PC-9 (cell line): ENCODE measurements at regions not wholly inside any gene's neighbourhood (a gene's known extent, or its start where the extent isn't known, plus 50 kb on each side); places are given as distances from the start of the nearest gene placed in this dataset.

Experiments used
- BruUV-seq: library from RNA; stranded (reverse); fragments of 400-500 nt; replicated peaks from 2 replicates; lab custom pipeline; 2021; lab: Mats Ljungman, UMichigan
- CTCF ChIA-PET: fragments of 300-600 bp; sonication (Branson Sonifier 250); formaldehyde crosslinking; loops from one replicate; lab custom pipeline; 2022; ENCODE audit warnings: antibody characterized with exemption; lab: Charles Lee
- POLR2A ChIA-PET: fragments of 300-600 bp; sonication (Branson Sonifier 250); formaldehyde crosslinking; loops from one replicate; lab custom pipeline; 2022; ENCODE audit warnings: antibody characterized with exemption; ENCODE audit not compliant: unreplicated experiment; lab: Charles Lee
- DNase-seq, 2 experiments: peaks; one replicate each; pipeline versions ENCODE4 v3.0.0 to v3.0.0-alpha.2; 2015 to 2022; ENCODE audit warnings: mixed read lengths in 1 of 2
- H2AFZ ChIP-seq: fragments of 200-600 bp; sonication (generic); 2 replicates; pipeline ENCODE4 v1.8.1; 2017; ENCODE audit warnings: antibody characterized with exemption
- H3F3A ChIP-seq: fragments of 200-600 bp; sonication (generic); 2 replicates; pipeline ENCODE4 v1.8.1; 2017; ENCODE audit warnings: antibody characterized with exemption, mild to moderate bottlenecking, low read depth; ENCODE audit not compliant: insufficient read depth
- H3K27ac ChIP-seq: fragments of 200-600 bp; sonication (generic); 2 replicates; pipeline ENCODE4 v1.6.1; 2016; ENCODE audit warnings: mixed run types
- H3K27me3 ChIP-seq: fragments of 200-600 bp; sonication (generic); 2 replicates; pipeline ENCODE4 v1.6.1; 2016; ENCODE audit warnings: low read depth, mixed run types; ENCODE audit not compliant: insufficient read depth
- H3K36me3 ChIP-seq: fragments of 200-600 bp; sonication (generic); 2 replicates; pipeline ENCODE4 v1.6.1; 2016; ENCODE audit warnings: low read depth, mixed run types
- H3K4me1 ChIP-seq: fragments of 200-600 bp; sonication (generic); replicated peaks from 2 replicates; pipeline ENCODE4 v1.6.1; 2016; ENCODE audit warnings: mixed run types; ENCODE audit not compliant: insufficient read depth
- H3K4me2 ChIP-seq: fragments of 200-600 bp; sonication (generic); 2 replicates; pipeline ENCODE4 v1.6.1; 2017; ENCODE audit warnings: mixed run types
- H3K4me3 ChIP-seq: fragments of 200-600 bp; sonication (generic); 2 replicates; pipeline ENCODE4 v1.6.1; 2016; ENCODE audit warnings: mixed run types
- H3K79me2 ChIP-seq: fragments of 200-600 bp; sonication (generic); 2 replicates; pipeline ENCODE4 v1.6.1; 2017; ENCODE audit warnings: low read depth, mixed run types
- H3K9me2 ChIP-seq: fragments of 200-600 bp; sonication (generic); 2 replicates; pipeline ENCODE4 v1.8.1; 2017; ENCODE audit warnings: mild to moderate bottlenecking; ENCODE audit not compliant: insufficient read depth
- H3K9me3 ChIP-seq: fragments of 200-600 bp; sonication (generic); 2 replicates; pipeline ENCODE4 v1.8.1; 2016; ENCODE audit warnings: low read depth; ENCODE audit not compliant: insufficient read depth
- H4K20me1 ChIP-seq: fragments of 200-600 bp; sonication (generic); 2 replicates; pipeline ENCODE4 v1.8.1; 2017; ENCODE audit not compliant: insufficient read depth
- EZH2 ChIP-seq: fragments of 200-600 bp; sonication (generic); IDR thresholded peaks from 2 replicates; pipeline ENCODE4 v1.8.0; 2017; ENCODE audit warnings: antibody characterized with exemption, low read depth
- intact Hi-C: fragments of 100-400 bp; cut with micrococcal nuclease; formaldehyde crosslinking; loops from one replicate; pipeline ENCODE4 v1.10.0; 2022; ENCODE audit not compliant: unreplicated experiment
- TF ChIP-seq, protein P1 (sequence below): fragments of 200-600 bp; sonication (generic); conservative IDR thresholded peaks from 2 replicates; pipeline ENCODE4 v1.6.1; 2017; ENCODE audit warnings: mixed run types, antibody characterized with exemption, mild to moderate bottlenecking, moderate library complexity

DNA sequence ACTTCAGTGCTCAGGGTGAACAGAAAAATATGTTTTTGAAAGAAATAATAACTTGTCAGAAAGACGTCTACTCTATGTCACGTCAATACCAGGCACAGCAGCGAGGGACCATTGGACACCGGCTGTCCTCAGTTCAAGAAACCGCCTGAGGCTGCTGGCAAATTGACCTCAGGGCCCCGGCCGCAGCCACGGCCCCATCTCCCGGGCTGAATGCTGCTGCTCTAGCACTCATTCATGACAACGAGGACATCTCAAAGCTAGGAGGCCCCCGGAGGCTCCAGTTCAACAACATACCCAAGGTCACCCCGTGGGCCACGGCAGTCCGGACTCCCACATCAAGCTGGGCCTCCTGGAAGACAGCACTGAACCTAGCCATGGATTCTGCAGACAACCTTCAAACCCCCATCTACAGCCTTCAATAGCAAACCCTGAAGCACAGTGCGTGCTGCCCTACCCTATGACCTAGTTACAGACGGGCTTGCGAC lies 204.0 kb upstream of the NSMCE3 start:
- CTCF ChIA-PET: no interaction called here
- TF ChIP-seq, protein P1, sequence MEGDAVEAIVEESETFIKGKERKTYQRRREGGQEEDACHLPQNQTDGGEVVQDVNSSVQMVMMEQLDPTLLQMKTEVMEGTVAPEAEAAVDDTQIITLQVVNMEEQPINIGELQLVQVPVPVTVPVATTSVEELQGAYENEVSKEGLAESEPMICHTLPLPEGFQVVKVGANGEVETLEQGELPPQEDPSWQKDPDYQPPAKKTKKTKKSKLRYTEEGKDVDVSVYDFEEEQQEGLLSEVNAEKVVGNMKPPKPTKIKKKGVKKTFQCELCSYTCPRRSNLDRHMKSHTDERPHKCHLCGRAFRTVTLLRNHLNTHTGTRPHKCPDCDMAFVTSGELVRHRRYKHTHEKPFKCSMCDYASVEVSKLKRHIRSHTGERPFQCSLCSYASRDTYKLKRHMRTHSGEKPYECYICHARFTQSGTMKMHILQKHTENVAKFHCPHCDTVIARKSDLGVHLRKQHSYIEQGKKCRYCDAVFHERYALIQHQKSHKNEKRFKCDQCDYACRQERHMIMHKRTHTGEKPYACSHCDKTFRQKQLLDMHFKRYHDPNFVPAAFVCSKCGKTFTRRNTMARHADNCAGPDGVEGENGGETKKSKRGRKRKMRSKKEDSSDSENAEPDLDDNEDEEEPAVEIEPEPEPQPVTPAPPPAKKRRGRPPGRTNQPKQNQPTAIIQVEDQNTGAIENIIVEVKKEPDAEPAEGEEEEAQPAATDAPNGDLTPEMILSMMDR: no peak
- TF ChIP-seq EZH2: no peak
- H3K9me3 ChIP-seq: no peaks in the 10 kb centered on the region
- H2AFZ ChIP-seq: no peak overlapping the region
- intact Hi-C loops: no loop called here
- DNase-seq: no peak
- no peaks in the 10 kb centered on the region for H3K79me2 ChIP-seq
- no peaks in the 10 kb centered on the region for H3K4me1 ChIP-seq
- no peaks in the 10 kb centered on the region for H4K20me1 ChIP-seq
- no peak overlapping the region for H3K4me3 ChIP-seq
- H3K9me2 ChIP-seq: no peaks in the 10 kb centered on the region
- no peaks in the 10 kb centered on the region for H3K36me3 ChIP-seq
- H3F3A ChIP-seq: no peaks in the 10 kb centered on the region
- peaks cover 42% of the 10 kb centered on the region for H3K27me3 ChIP-seq
- no peak overlapping the region for H3K27ac ChIP-seq
- no peak overlapping the region for H3K4me2 ChIP-seq
- POLR2A ChIA-PET: no interaction called here
- BruUV-seq: no TSS peak

DNA sequence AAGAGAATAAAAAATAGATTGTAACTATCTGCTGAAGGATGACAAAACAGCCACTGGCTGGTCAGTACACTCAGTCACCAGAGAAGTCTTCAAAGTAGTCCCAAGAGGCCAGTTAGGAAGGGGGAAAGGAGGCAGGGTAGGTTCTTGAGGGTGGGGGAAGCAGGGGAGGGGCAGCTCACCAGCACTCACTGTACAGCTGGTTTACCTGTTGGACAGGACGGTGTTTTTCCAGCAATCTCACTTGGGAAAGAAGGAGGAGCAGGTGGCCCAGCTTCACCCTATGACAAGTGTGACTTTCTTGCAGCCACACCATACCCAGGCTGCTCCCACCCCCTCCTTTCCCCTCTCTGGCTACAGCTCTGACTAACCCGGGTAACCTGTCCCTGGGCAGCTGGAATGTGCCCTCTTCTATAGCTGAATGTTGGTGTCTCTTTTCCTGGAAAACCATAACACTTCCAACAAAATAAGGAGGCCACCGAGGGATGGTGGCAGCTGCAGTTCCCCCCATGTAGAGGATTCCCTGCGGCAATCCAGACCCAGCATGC lies 203.4 kb upstream of the NSMCE3 start:
- Histone ChIP-seq H3K27ac (no peak overlapping the region), H3K27me3 (peaks cover 38% of the 10 kb centered on the region), H4K20me1 (no peaks in the 10 kb centered on the region), H3K9me2 (no peaks in the 10 kb centered on the region), H3F3A (no peaks in the 10 kb centered on the region), H3K4me1 (no peaks in the 10 kb centered on the region), H3K9me3 (no peaks in the 10 kb centered on the region), H3K36me3 (no peaks in the 10 kb centered on the region), H3K79me2 (no peaks in the 10 kb centered on the region), H3K4me3 (no peak overlapping the region), H2AFZ (no peak overlapping the region), H3K4me2 (no peak overlapping the region)
- intact Hi-C loops: no loop called here
- POLR2A ChIA-PET: interaction anchor here (0.7 kb wide), 1 partner anchor 370 kb away, joined by 3 read pairs; no protein-coding TSS in a partner anchor
- no peak for DNase-seq
- CTCF ChIA-PET: no interaction called here
- TF ChIP-seq EZH2: no peak
- TF ChIP-seq, protein P1: no peak
- BruUV-seq: no TSS peak

DNA sequence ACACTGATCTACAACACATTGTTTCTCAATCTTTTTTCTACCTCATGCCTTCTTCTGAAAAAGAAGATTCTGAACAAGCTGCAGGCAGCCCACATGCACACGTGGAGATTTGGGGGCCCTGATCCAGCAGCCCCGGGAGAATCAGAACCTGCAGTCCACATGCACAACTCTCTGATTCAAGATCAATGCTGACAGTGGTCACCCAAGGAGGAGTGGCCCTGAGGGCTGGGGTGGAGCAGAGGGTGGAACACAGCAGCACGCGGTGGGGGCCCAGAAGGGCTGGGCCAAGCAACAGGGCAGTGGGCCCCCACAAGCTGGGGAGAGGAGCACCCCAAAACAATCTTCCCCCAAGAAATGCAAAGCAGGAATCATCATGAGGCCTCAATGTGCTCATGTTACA lies 202.1 kb upstream of the NSMCE3 start:
- POLR2A ChIA-PET: no interaction called here
- no peaks in the 10 kb centered on the region for H3K79me2 ChIP-seq
- CTCF ChIA-PET: no interaction called here
- no peaks in the 10 kb centered on the region for H3K36me3 ChIP-seq
- H3K9me3 ChIP-seq: no peaks in the 10 kb centered on the region
- no peak for DNase-seq
- no peak overlapping the region for H3K4me3 ChIP-seq
- peaks cover 33% of the 10 kb centered on the region for H3K27me3 ChIP-seq
- TF ChIP-seq, protein P1: no peak
- TF ChIP-seq EZH2: no peak
- intact Hi-C loops: no loop called here
- no peaks in the 10 kb centered on the region for H3K4me1 ChIP-seq
- no peaks in the 10 kb centered on the region for H4K20me1 ChIP-seq
- no peak overlapping the region for H3K4me2 ChIP-seq
- no peak overlapping the region for H2AFZ ChIP-seq
- H3K27ac ChIP-seq: no peak overlapping the region
- no peaks in the 10 kb centered on the region for H3K9me2 ChIP-seq
- BruUV-seq: no TSS peak
- no peaks in the 10 kb centered on the region for H3F3A ChIP-seq
